Skeletal muscle cell (primary cell): ENCODE measurements at regions not wholly inside any gene's neighbourhood (a gene's known extent, or its start where the extent isn't known, plus 50 kb on each side); places are given as distances from the start of the nearest gene placed in this dataset.
"Not testable (repeated sequence)": the region's sequence is repeated elsewhere in the genome, so short reads cannot be mapped to it uniquely, and the experiment has no call there.

ENCODE experiments used
- DNase-seq: peaks from one replicate; pipeline ENCODE4 v3.0.0-alpha.2; 2010; ENCODE audit warnings: low read depth
- H3K4me3 ChIP-seq: 2 replicates; pipeline ENCODE4 v1.5.1; 2011; ENCODE audit warnings: low read depth, mild to moderate bottlenecking, control low read depth, low read length, moderate library complexity

GRCh38 chr5:102069974-102070373 is 226.1 kb downstream of the SLCO4C1 start:
- no peak overlapping the region for H3K4me3 ChIP-seq
- DNase-seq = no peak

- no peak for DNase-seq
- no peak overlapping the region for H3K4me3 ChIP-seq
These were observed 227.2 kb downstream of the SLCO4C1 start for GRCh38 chr5:102068870-102069269.

GRCh38 chr5:102049517-102049916 is 246.6 kb downstream of the SLCO4C1 start:
- no peak overlapping the region for H3K4me3 ChIP-seq
- no peak for DNase-seq

- no peak for DNase-seq
These were observed 247.1 kb downstream of the SLCO4C1 start for GRCh38 chr5:102048940-102049339.

GRCh38 chr5:102047073-102047472 is 249.0 kb downstream of the SLCO4C1 start:
- not testable (repeated sequence) for H3K4me3 ChIP-seq, DNase-seq

More at GRCh38 chr5:102048940-102049339, 247.1 kb downstream of the SLCO4C1 start:
- no peak overlapping the region for H3K4me3 ChIP-seq

- H3K4me3 ChIP-seq = no peak overlapping the region
- DNase-seq = no peak
These were observed 255.8 kb downstream of the SLCO4C1 start for GRCh38 chr5:102040326-102040725.

DNA sequence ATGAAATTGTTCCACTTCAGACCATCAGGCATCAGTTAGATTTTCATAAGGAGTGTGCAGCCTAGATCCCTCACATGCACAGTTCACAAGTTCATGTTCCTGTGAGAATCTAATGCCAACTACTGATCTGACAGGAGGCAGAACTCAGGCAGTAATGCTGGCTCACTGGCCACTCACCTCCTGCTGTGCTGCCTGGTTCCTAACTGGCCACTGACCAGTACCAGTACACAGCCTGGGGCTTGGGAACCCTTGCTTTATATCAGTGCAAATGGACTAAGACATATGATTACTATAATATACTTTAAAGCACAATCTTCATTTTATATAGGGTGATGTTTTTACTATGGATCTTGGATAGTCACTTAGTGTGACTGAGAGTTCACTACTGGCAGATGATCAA is 259.2 kb downstream of the SLCO4C1 start:
- no peak for DNase-seq
- no peak overlapping the region for H3K4me3 ChIP-seq

- H3K4me3 ChIP-seq = no peak overlapping the region
- no peak for DNase-seq
These were observed 264.4 kb downstream of the SLCO4C1 start for GRCh38 chr5:102031711-102032110.

DNA sequence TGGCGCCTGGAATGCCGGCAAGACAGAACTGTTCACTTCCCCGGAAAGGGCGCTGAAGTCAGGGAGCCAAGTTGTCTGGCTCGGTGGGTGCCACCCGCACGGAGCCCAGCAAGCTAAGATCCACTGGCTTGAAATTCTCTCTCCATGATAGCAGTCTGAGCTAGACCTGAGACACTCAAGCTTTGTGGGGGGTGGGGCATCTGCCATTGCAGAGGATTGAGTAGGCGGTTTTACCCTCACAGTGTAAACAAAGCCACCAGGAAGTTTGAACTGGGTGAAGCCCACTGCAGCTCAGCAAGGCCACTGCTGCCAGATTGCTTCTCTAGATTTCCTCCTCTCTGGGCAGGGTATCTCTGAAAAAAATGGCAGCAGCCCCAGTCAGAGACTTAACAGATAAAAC is 277.4 kb downstream of the SLCO4C1 start:
- H3K4me3 ChIP-seq = no peak overlapping the region
- DNase-seq = no peak

- no peak overlapping the region for H3K4me3 ChIP-seq
- DNase-seq = no peak
These were observed 277.8 kb downstream of the SLCO4C1 start for GRCh38 chr5:102018279-102018678.

GRCh38 chr5:102014371-102014770 is 281.7 kb downstream of the SLCO4C1 start:
- no peak for DNase-seq
- no peak overlapping the region for H3K4me3 ChIP-seq

GRCh38 chr5:102010644-102011043 is 285.4 kb downstream of the SLCO4C1 start:
- DNase-seq = no peak
- no peak overlapping the region for H3K4me3 ChIP-seq

- H3K4me3 ChIP-seq = no peak overlapping the region
- no peak for DNase-seq
These were observed 298.8 kb downstream of the SLCO4C1 start for GRCh38 chr5:101997235-101997634.

DNA sequence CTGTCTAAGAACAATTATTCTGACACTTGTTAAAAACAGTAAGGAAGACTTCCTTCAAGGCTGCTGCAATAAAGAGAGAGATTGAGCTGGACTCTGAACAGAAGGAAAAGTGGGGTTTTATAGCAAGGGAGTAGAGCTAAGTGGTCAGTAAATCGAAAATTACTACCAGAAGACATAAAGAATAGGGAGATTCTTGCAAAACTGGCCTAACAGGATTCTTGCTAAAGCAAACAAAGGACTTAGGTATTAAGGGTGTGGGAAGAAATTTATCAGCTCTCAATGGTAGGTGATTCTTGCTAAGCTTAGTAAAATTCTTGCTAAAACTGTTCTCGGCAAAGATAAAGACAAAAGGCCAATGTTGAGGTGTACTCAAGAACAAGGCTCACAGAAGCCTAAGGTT is 300.5 kb downstream of the SLCO4C1 start:
- no peak overlapping the region for H3K4me3 ChIP-seq
- no peak for DNase-seq

DNA sequence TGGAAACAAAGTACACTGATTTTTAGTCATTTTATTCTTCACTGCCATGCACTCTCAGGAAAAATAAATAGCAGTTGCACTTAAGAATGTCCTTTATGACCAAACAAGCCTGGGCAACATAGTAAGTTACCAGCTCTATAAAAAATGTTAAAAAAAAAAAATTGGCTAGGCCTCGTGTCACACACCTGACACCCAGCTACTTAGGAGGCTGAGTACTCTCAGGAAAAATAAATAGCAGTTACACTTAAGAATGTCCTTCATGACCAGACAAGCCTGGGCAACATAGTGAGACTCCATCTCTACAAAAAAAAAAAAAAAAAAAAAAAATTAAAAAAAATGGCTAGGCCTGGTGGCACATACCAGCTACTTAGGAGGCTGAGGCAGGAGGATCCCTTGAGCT is 304.6 kb downstream of the SLCO4C1 start:
- H3K4me3 ChIP-seq = no peak overlapping the region
- no peak for DNase-seq

DNA sequence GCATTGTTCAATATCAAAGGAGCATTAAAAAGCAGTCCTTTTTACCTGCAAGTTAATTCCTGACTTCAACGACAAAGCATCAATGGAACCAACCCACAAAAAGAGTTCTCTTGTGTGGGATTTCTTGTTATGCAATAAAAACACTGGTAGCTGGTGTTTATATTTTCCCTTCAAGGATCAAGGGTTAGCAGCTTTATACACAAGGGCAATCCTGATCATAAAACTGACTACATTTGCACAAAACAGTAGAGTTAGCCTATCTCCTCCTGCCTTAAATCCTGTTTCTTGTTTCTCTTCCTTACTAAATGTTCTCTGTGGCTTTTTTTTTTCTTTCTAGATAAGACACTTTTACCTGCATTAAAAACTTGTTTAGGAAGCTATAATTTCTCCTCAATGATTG is 306.4 kb downstream of the SLCO4C1 start:
- H3K4me3 ChIP-seq = no peak overlapping the region
- no peak for DNase-seq

- DNase-seq = no peak
- no peak overlapping the region for H3K4me3 ChIP-seq
These were observed 318.2 kb downstream of the SLCO4C1 start for GRCh38 chr5:101977729-101978345.

- H3K4me3 ChIP-seq = no peak overlapping the region
- DNase-seq = no peak
These were observed 319.2 kb downstream of the SLCO4C1 start for GRCh38 chr5:101976933-101977332.

DNA sequence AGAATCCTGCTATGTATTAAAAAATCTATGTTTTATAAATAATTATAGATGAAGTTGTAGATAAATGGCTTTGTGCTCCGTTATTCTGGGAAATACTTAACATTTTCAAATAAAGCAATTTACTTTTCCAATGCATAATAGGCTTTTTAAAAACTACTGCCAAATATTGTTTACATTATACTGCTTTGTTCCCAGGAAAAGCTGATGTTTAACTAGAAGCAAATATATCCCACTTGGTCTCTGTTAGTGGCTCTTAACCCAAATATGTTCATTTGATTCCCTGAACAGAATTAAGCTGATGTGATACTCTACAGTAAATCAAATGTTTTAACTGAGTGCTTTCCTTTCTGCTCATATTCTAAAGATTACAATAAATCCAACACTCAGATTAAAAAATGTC is 326.3 kb downstream of the SLCO4C1 start:
- no peak overlapping the region for H3K4me3 ChIP-seq
- no peak for DNase-seq

DNA sequence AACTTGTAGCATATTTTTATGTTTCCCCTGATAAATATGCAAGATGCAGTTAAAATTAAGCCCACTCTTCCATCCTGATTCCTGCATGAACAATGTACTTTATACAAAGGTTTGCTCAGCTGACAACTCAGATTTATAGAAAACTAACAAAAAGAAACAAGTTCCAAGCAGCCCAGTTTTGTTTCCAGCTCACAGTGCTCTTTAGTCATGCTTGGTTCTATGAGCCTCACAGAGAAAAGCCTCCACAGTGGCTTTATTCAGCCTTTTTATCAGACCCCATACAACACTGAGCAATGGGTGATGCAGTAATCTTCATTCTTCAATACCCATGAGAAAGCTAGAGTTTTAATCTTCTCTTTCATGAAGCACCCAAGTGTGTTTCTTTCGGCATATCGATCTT is 329.6 kb downstream of the SLCO4C1 start:
- DNase-seq = no peak
- no peak overlapping the region for H3K4me3 ChIP-seq

GRCh38 chr5:101955891-101956290 is 340.2 kb downstream of the SLCO4C1 start:
- no peak overlapping the region for H3K4me3 ChIP-seq
- DNase-seq = no peak

DNA sequence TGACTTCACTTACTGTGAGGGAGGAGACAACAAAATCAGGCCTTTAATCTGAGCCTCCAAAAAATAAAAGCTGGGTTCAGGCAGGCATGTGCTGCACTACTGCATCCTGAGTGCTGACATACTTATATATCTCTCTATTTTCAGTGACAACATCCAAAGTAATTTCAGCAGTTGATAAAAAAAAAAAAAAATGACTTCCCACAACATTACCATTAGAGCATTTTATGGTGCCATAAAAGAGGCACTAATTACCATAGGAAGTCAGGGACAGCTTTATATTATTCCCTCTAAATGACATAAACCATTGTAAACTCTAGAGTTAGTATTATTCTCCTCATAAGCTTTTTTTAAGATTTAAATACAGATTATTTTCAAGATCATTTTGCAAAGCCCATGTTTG is 346.1 kb downstream of the SLCO4C1 start:
- no peak overlapping the region for H3K4me3 ChIP-seq
- no peak for DNase-seq
